WTC11 (cell line): ENCODE measurements at regions not wholly inside any gene's neighbourhood (a gene's known extent, or its start where the extent isn't known, plus 50 kb on each side); places are given as distances from the start of the nearest gene placed in this dataset.

ENCODE experiments used
- ATAC-seq: fragments of 200-7000 bp; cut with Tn5 transposase; 2 replicates; pipeline ENCODE4 v1.10.0; 2021; ENCODE audit warnings: mild to moderate bottlenecking, moderate library complexity
- CTCF ChIA-PET: fragments of 300-600 bp; sonication (Branson Sonifier 250); formaldehyde crosslinking; loops from one replicate; lab custom pipeline; 2021; ENCODE audit warnings: antibody characterized with exemption; lab: Charles Lee
- POLR2A ChIA-PET: fragments of 350-600 bp; sonication (Branson Sonifier 250); formaldehyde crosslinking; loops from one replicate; lab custom pipeline; 2021; ENCODE audit warnings: antibody characterized with exemption; lab: Charles Lee
- DNase-seq: peaks from one replicate; pipeline ENCODE4 v3.0.0; 2021; ENCODE audit warnings: low spot score
- H3K27ac Mint-ChIP-seq: 2 replicates; pipeline ENCODE4 v1.8.0; 2021; ENCODE audit warnings: mixed read lengths
- H3K27me3 Mint-ChIP-seq: 2 replicates; pipeline ENCODE4 v1.8.0; 2021; ENCODE audit warnings: low read depth, mild to moderate bottlenecking, moderate library complexity, mixed read lengths
- H3K36me3 Mint-ChIP-seq: 2 replicates; pipeline ENCODE4 v1.8.0; 2021; ENCODE audit warnings: mixed read lengths
- H3K4me1 Mint-ChIP-seq: 2 replicates; pipeline ENCODE4 v1.8.0; 2022; ENCODE audit warnings: mixed read lengths
- H3K4me3 Mint-ChIP-seq: 2 replicates; pipeline ENCODE4 v1.8.0; 2021; ENCODE audit warnings: mild to moderate bottlenecking, moderate library complexity, mixed read lengths
- H3K9me3 Mint-ChIP-seq: 2 replicates; pipeline ENCODE4 v1.8.0; 2021; ENCODE audit warnings: mixed read lengths
- E2F1 ChIP-seq: sonication (generic); formaldehyde crosslinking; IDR thresholded peaks from 2 replicates; pipeline ENCODE4 v1.8.0; 2022; ENCODE audit warnings: mild to moderate bottlenecking, missing genetic modification reagents
- ETV6 ChIP-seq: sonication (generic); formaldehyde crosslinking; IDR thresholded peaks from 2 replicates; pipeline ENCODE4 v1.8.1; 2022; ENCODE audit warnings: mild to moderate bottlenecking, missing genetic modification reagents
- FOXJ3 ChIP-seq: sonication (generic); formaldehyde crosslinking; IDR thresholded peaks from 2 replicates; pipeline ENCODE4 v1.9.0; 2021; ENCODE audit warnings: missing genetic modification reagents, mild to moderate bottlenecking, borderline replicate concordance
- GTF2I ChIP-seq: fragments of 250-450 bp; sonication (Bioruptor Pico); conservative IDR thresholded peaks from 2 replicates; pipeline ENCODE4 v1.4.0; 2021; ENCODE audit warnings: mild to moderate bottlenecking
- HMGA2 ChIP-seq: fragments of 250-450 bp; sonication (Bioruptor Pico); IDR thresholded peaks from 2 replicates; pipeline ENCODE4 v1.4.0; 2021; ENCODE audit warnings: mild to moderate bottlenecking, moderate library complexity
- NFYB ChIP-seq: sonication (generic); formaldehyde crosslinking; conservative IDR thresholded peaks from 2 replicates; pipeline ENCODE4 v1.8.0; 2022; ENCODE audit warnings: low read depth, missing genetic modification reagents
- NR1H2 ChIP-seq: sonication (generic); formaldehyde crosslinking; IDR thresholded peaks from 2 replicates; pipeline ENCODE4 v1.9.0; 2021; ENCODE audit warnings: mild to moderate bottlenecking, moderate library complexity, missing genetic modification reagents
- NR2C2 ChIP-seq: sonication (generic); formaldehyde crosslinking; IDR thresholded peaks from 2 replicates; pipeline ENCODE4 v1.8.0; 2022; ENCODE audit warnings: mild to moderate bottlenecking, missing genetic modification reagents
- NR3C1 ChIP-seq: sonication (generic); formaldehyde crosslinking; conservative IDR thresholded peaks from 2 replicates; pipeline ENCODE4 v1.8.1; 2023; ENCODE audit warnings: low read depth, mild to moderate bottlenecking, missing genetic modification reagents
- RELA ChIP-seq: sonication (generic); formaldehyde crosslinking; IDR thresholded peaks from 2 replicates; pipeline ENCODE4 v1.8.1; 2022; ENCODE audit warnings: missing genetic modification reagents, mild to moderate bottlenecking, borderline replicate concordance
- SP1 ChIP-seq: sonication (generic); formaldehyde crosslinking; conservative IDR thresholded peaks from 2 replicates; pipeline ENCODE4 v1.8.1; 2022; ENCODE audit warnings: missing genetic modification reagents
- USF2 ChIP-seq: sonication (generic); formaldehyde crosslinking; IDR thresholded peaks from 2 replicates; pipeline ENCODE4 v1.8.1; 2023; ENCODE audit warnings: mild to moderate bottlenecking, missing genetic modification reagents, moderate library complexity
- ZNF121 ChIP-seq: sonication (generic); formaldehyde crosslinking; IDR thresholded peaks from 2 replicates; pipeline ENCODE4 v1.8.0; 2023; ENCODE audit warnings: missing genetic modification reagents
- ZNF138 ChIP-seq: sonication (generic); formaldehyde crosslinking; conservative IDR thresholded peaks from 2 replicates; pipeline ENCODE4 v1.8.1; 2022; ENCODE audit warnings: mild to moderate bottlenecking, moderate library complexity, missing genetic modification reagents
- ZNF219 ChIP-seq: sonication (generic); formaldehyde crosslinking; IDR thresholded peaks from 2 replicates; pipeline ENCODE4 v1.8.0; 2023; ENCODE audit warnings: missing genetic modification reagents, mild to moderate bottlenecking, borderline replicate concordance
- ZNF416 ChIP-seq: fragments of 250-450 bp; sonication (Bioruptor Pico); IDR thresholded peaks from 2 replicates; pipeline ENCODE4 v1.9.0; 2021; ENCODE audit warnings: mild to moderate bottlenecking, inconsistent platforms
- TF ChIP-seq, protein P1 (sequence below): sonication (generic); formaldehyde crosslinking; IDR thresholded peaks from 2 replicates; pipeline ENCODE4 v1.8.1; 2023; ENCODE audit warnings: mild to moderate bottlenecking, missing genetic modification reagents
- TF ChIP-seq, protein P2 (sequence below): sonication (generic); formaldehyde crosslinking; IDR thresholded peaks from 2 replicates; pipeline ENCODE4 v1.8.0; 2022; ENCODE audit warnings: mild to moderate bottlenecking, missing genetic modification reagents

DNA sequence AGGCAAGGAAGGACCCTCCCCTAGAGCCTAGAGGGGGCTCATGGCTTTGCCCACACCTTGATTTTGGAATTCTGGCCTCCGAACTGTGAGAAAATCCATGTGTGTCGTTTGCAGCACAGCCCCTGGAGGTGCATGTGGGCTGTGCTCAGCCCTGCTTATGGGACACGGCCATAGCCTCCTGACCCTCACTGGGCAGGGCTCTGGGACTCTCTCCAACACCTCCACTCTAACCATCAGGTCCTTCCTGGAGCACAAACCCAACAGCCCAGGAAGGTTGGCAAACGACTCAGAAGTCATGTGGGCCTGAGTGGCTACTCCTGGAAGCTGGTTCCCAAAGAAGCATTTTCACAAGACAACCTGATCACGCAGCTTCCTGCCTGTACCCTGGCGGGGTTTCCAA lies 144.1 kb downstream of the CTTN start:
- CTCF ChIA-PET: interaction anchor here (1.3 kb wide), 1 partner anchor 26 kb away, joined by 4 read pairs; no protein-coding TSS in a partner anchor
- Mint-ChIP-seq H3K4me3 (no peak overlapping the region), H3K36me3 (no peaks in the 10 kb centered on the region)
- TF ChIP-seq GTF2I (CRISPR knock-in tag) (no peak), ZNF416 (CRISPR knock-in tag) (no peak), NR1H2 (no peak), SP1 (no peak), E2F1 (CRISPR knock-in tag) (no peak)
- TF ChIP-seq, all 79 proteins: peak for 0
- Mint-ChIP-seq H3K4me1 (peaks cover 24% of the 10 kb centered on the region), H3K9me3 (no peaks in the 10 kb centered on the region), H3K27ac (no peak overlapping the region), H3K27me3 (no peaks in the 10 kb centered on the region)
- DNase-seq (no peak), ATAC-seq (no peak)
- POLR2A ChIA-PET: no interaction called here

GRCh38 chr11:70542811-70543210 lies 144.5 kb downstream of the CTTN start:
- peaks cover 28% of the 10 kb centered on the region for H3K4me1 Mint-ChIP-seq
- ATAC-seq (no peak), DNase-seq (no peak)
- ChIA-PET CTCF (interaction anchor here (1.3 kb wide), 1 partner anchor 26 kb away, joined by 4 read pairs; no protein-coding TSS in a partner anchor), POLR2A (no interaction called here)
- no peaks in the 10 kb centered on the region for H3K27me3 Mint-ChIP-seq
- no peak overlapping the region for H3K4me3 Mint-ChIP-seq
- no peaks in the 10 kb centered on the region for H3K9me3 Mint-ChIP-seq
- no peak for TF ChIP-seq FOXJ3 (CRISPR knock-in tag)
- TF ChIP-seq USF2 (CRISPR knock-in tag): no peak
- TF ChIP-seq NFYB: no peak
- TF ChIP-seq, protein P1, sequence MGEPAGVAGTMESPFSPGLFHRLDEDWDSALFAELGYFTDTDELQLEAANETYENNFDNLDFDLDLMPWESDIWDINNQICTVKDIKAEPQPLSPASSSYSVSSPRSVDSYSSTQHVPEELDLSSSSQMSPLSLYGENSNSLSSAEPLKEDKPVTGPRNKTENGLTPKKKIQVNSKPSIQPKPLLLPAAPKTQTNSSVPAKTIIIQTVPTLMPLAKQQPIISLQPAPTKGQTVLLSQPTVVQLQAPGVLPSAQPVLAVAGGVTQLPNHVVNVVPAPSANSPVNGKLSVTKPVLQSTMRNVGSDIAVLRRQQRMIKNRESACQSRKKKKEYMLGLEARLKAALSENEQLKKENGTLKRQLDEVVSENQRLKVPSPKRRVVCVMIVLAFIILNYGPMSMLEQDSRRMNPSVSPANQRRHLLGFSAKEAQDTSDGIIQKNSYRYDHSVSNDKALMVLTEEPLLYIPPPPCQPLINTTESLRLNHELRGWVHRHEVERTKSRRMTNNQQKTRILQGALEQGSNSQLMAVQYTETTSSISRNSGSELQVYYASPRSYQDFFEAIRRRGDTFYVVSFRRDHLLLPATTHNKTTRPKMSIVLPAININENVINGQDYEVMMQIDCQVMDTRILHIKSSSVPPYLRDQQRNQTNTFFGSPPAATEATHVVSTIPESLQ (CRISPR knock-in tag): no peak
- TF ChIP-seq RELA (CRISPR knock-in tag): no peak
- no peak overlapping the region for H3K27ac Mint-ChIP-seq
- H3K36me3 Mint-ChIP-seq: no peaks in the 10 kb centered on the region

DNA sequence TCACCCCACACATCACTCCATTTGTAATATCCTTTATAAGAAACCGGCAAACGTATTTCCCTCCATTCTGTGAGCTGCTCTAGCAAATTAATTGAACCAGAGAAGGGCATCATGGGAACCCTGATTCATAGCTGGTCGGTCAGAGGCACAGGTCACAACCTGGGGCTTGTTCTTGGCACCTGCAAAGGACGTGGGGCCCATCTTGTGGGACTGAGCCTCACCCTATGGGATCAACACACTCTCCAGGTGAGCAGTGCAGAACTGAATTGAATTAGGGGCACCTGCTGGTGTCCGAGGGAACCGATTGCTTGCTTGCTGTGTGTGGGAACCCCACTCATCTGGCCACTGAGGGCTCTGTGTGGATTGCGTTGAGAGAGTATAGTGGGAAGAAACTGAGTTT lies 145.3 kb downstream of the CTTN start:
- H3K27ac Mint-ChIP-seq: 0 out of 2 replicates have a peak overlapping the region, but pooled peaks have one; percentile 26

More for the DNA sequence above, 145.3 kb downstream of the CTTN start:
- TF ChIP-seq USF2 (CRISPR knock-in tag): no peak
- TF ChIP-seq ZNF138 (CRISPR knock-in tag): no peak
- TF ChIP-seq NR2C2 (CRISPR knock-in tag): no peak
- no peak for TF ChIP-seq ZNF219 (CRISPR knock-in tag)
- TF ChIP-seq, protein P2, sequence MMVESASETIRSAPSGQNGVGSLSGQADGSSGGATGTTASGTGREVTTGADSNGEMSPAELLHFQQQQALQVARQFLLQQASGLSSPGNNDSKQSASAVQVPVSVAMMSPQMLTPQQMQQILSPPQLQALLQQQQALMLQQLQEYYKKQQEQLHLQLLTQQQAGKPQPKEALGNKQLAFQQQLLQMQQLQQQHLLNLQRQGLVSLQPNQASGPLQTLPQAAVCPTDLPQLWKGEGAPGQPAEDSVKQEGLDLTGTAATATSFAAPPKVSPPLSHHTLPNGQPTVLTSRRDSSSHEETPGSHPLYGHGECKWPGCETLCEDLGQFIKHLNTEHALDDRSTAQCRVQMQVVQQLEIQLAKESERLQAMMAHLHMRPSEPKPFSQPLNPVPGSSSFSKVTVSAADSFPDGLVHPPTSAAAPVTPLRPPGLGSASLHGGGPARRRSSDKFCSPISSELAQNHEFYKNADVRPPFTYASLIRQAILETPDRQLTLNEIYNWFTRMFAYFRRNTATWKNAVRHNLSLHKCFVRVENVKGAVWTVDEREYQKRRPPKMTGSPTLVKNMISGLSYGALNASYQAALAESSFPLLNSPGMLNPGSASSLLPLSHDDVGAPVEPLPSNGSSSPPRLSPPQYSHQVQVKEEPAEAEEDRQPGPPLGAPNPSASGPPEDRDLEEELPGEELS (CRISPR knock-in tag): no peak
- no peak for TF ChIP-seq ZNF121
- TF ChIP-seq, protein P1 (CRISPR knock-in tag): no peak
- TF ChIP-seq ETV6: no peak
- no peak for TF ChIP-seq NR3C1 (CRISPR knock-in tag)
- no peak for TF ChIP-seq HMGA2 (CRISPR knock-in tag)
- DNase-seq: no peak
- H3K9me3 Mint-ChIP-seq: no peaks in the 10 kb centered on the region
- POLR2A ChIA-PET: interaction anchor here (0.6 kb wide), 1 partner anchor 17 kb away, joined by 4 read pairs; no protein-coding TSS in a partner anchor
- peaks cover 35% of the 10 kb centered on the region for H3K4me1 Mint-ChIP-seq
- no peak for ATAC-seq
- H3K27me3 Mint-ChIP-seq: no peaks in the 10 kb centered on the region
- CTCF ChIA-PET: interaction anchor here (3.9 kb wide), 1 partner anchor 33 kb away, joined by 30 read pairs; no protein-coding TSS in a partner anchor
- H3K36me3 Mint-ChIP-seq: no peaks in the 10 kb centered on the region
- no peak overlapping the region for H3K4me3 Mint-ChIP-seq
